ENCODE measurements at regions not wholly inside any gene's neighbourhood (a gene's known extent, or its start where the extent isn't known, plus 50 kb on each side); places are given as distances from the start of the nearest gene placed in this dataset.
"Not testable (repeated sequence)": the region's sequence is repeated elsewhere in the genome, so short reads cannot be mapped to it uniquely, and the experiment has no call there.

- Histone ChIP-seq H2AFZ (ENCODE audit: control insufficient read depth, low read length) (peak overlapping the region; percentile 66), H3K4me1 (ENCODE audit: control insufficient read depth, extremely low read depth, insufficient read depth, low read length) (peaks cover 26% of the 10 kb centered on the region), H3K9me1 (ENCODE audit: control insufficient read depth, extremely low read depth, insufficient read depth, low read length) (no peaks in the 10 kb centered on the region), H3K9me3 (ENCODE audit: control insufficient read depth, low read depth, low read length) (no peaks in the 10 kb centered on the region), H4K20me1 (ENCODE audit: control insufficient read depth, extremely low read depth, insufficient read depth, low read length) (no peaks in the 10 kb centered on the region), H3K4me3 (ENCODE audit: control insufficient read depth in 2 of 3, extremely low read depth in 1 of 3, insufficient read depth in 2 of 3, low read depth in 1 of 3, low read length in 3 of 3) (no peak overlapping the region), H3K9ac (ENCODE audit: control insufficient read depth, extremely low read depth, insufficient read depth, low read length) (no peak overlapping the region), H3K4me2 (ENCODE audit: control insufficient read depth, extremely low read depth, insufficient read depth, low read depth, low read length) (peak overlapping the region; percentile 2), H3K27me3 (ENCODE audit: control insufficient read depth, extremely low read depth, insufficient read depth, low read length) (no peaks in the 10 kb centered on the region), H3K36me3 (ENCODE audit: control insufficient read depth in 2 of 2, extremely low read depth in 1 of 2, insufficient read depth in 2 of 2, low read length in 2 of 2) (no peaks in the 10 kb centered on the region), H3K79me2 (ENCODE audit: control insufficient read depth, insufficient read depth, low read length) (no peaks in the 10 kb centered on the region), H3K27ac (ENCODE audit: control insufficient read depth, insufficient read depth, low read length) (no peak overlapping the region)
- TF ChIP-seq EZH2 (IDR thresholded peaks at IDR 0.05; ENCODE audit: low read length) (no peak), CTCF (optimal IDR thresholded peaks at IDR 0.05 in 1 of 3, IDR thresholded peaks at IDR 0.05 in 1 of 3, conservative IDR thresholded peaks at IDR 0.05 in 1 of 3; ENCODE audit: extremely low read depth in 1 of 3, insufficient read depth in 2 of 3, low read length in 3 of 3) (no peak)
- FAIRE-seq (no peak), DNase-seq (ENCODE audit: low read depth, low spot score) (peak; percentile 62)
- dilution Hi-C loops (cut with MboI; ENCODE audit: extremely low pct_ligation_motif_present, low sequenced_read_pairs): no loop called here
These were observed 167.9 kb upstream of the PRSS1 start for GRCh38 chr7:142581341-142581740.

- Histone ChIP-seq H3K36me3 (ENCODE audit: control insufficient read depth in 2 of 2, extremely low read depth in 1 of 2, insufficient read depth in 2 of 2, low read length in 2 of 2) (no peaks in the 10 kb centered on the region), H3K27me3 (ENCODE audit: control insufficient read depth, extremely low read depth, insufficient read depth, low read length) (no peaks in the 10 kb centered on the region), H2AFZ (ENCODE audit: control insufficient read depth, low read length) (no peak overlapping the region), H3K9me1 (ENCODE audit: control insufficient read depth, extremely low read depth, insufficient read depth, low read length) (no peaks in the 10 kb centered on the region), H3K4me3 (ENCODE audit: control insufficient read depth in 2 of 3, extremely low read depth in 1 of 3, insufficient read depth in 2 of 3, low read depth in 1 of 3, low read length in 3 of 3) (no peak overlapping the region), H3K4me2 (ENCODE audit: control insufficient read depth, extremely low read depth, insufficient read depth, low read depth, low read length) (no peak overlapping the region), H4K20me1 (ENCODE audit: control insufficient read depth, extremely low read depth, insufficient read depth, low read length) (no peaks in the 10 kb centered on the region), H3K27ac (ENCODE audit: control insufficient read depth, insufficient read depth, low read length) (no peak overlapping the region), H3K9me3 (ENCODE audit: control insufficient read depth, low read depth, low read length) (no peaks in the 10 kb centered on the region), H3K9ac (ENCODE audit: control insufficient read depth, extremely low read depth, insufficient read depth, low read length) (no peak overlapping the region), H3K79me2 (ENCODE audit: control insufficient read depth, insufficient read depth, low read length) (no peaks in the 10 kb centered on the region), H3K4me1 (ENCODE audit: control insufficient read depth, extremely low read depth, insufficient read depth, low read length) (peaks cover 26% of the 10 kb centered on the region)
- dilution Hi-C loops (cut with MboI; ENCODE audit: extremely low pct_ligation_motif_present, low sequenced_read_pairs): no loop called here
- FAIRE-seq (no peak), DNase-seq (ENCODE audit: low read depth, low spot score) (no peak)
- TF ChIP-seq EZH2 (IDR thresholded peaks at IDR 0.05; ENCODE audit: low read length) (no peak), CTCF (optimal IDR thresholded peaks at IDR 0.05 in 1 of 3, IDR thresholded peaks at IDR 0.05 in 1 of 3, conservative IDR thresholded peaks at IDR 0.05 in 1 of 3; ENCODE audit: extremely low read depth in 1 of 3, insufficient read depth in 2 of 3, low read length in 3 of 3) (no peak)
These were observed 169.3 kb upstream of the PRSS1 start for GRCh38 chr7:142579946-142580345.

GRCh38 chr7:142575351-142575750 lies 173.9 kb upstream of the PRSS1 start:
- H3K9me1 ChIP-seq (ENCODE audit: control insufficient read depth, extremely low read depth, insufficient read depth, low read length); H3K27ac ChIP-seq (ENCODE audit: control insufficient read depth, insufficient read depth, low read length); H3K4me2 ChIP-seq (ENCODE audit: control insufficient read depth, extremely low read depth, insufficient read depth, low read depth, low read length); FAIRE-seq; H3K79me2 ChIP-seq (ENCODE audit: control insufficient read depth, insufficient read depth, low read length); H2AFZ ChIP-seq (ENCODE audit: control insufficient read depth, low read length); H4K20me1 ChIP-seq (ENCODE audit: control insufficient read depth, extremely low read depth, insufficient read depth, low read length); H3K9ac ChIP-seq (ENCODE audit: control insufficient read depth, extremely low read depth, insufficient read depth, low read length); H3K4me3 ChIP-seq (ENCODE audit: control insufficient read depth in 2 of 3, extremely low read depth in 1 of 3, insufficient read depth in 2 of 3, low read depth in 1 of 3, low read length in 3 of 3); H3K9me3 ChIP-seq (ENCODE audit: control insufficient read depth, low read depth, low read length); H3K4me1 ChIP-seq (ENCODE audit: control insufficient read depth, extremely low read depth, insufficient read depth, low read length); H3K36me3 ChIP-seq (ENCODE audit: control insufficient read depth in 2 of 2, extremely low read depth in 1 of 2, insufficient read depth in 2 of 2, low read length in 2 of 2); dilution Hi-C loops (cut with MboI; ENCODE audit: extremely low pct_ligation_motif_present, low sequenced_read_pairs); H3K27me3 ChIP-seq (ENCODE audit: control insufficient read depth, extremely low read depth, insufficient read depth, low read length); DNase-seq (ENCODE audit: low read depth, low spot score): not testable (repeated sequence)
